DMS114 treated with DMSO at 0.1 percent for 48 hours (cell line): ENCODE measurements at regions not wholly inside any gene's neighbourhood (a gene's known extent, or its start where the extent isn't known, plus 50 kb on each side); places are given as distances from the start of the nearest gene placed in this dataset.
"Not testable (repeated sequence)": the region's sequence is repeated elsewhere in the genome, so short reads cannot be mapped to it uniquely, and the experiment has no call there.

Experiments used
- DNase-seq: peaks from one replicate; lab custom pipeline; 2025; ENCODE audit not compliant: unreplicated experiment; lab: John Stamatoyannopoulos, UW

GRCh38 chr10:90111671-90112070, 410.3 kb downstream of the KIF20B start:
- no peak for DNase-seq

GRCh38 chr10:90112681-90113080, 411.3 kb downstream of the KIF20B start:
- no peak for DNase-seq

- not testable (repeated sequence) for DNase-seq
Observed at GRCh38 chr10:90118567-90118966, 417.2 kb downstream of the KIF20B start.

GRCh38 chr10:90119631-90120280, 418.4 kb downstream of the KIF20B start:
- DNase-seq: not testable (repeated sequence)

- DNase-seq: no peak
Observed at GRCh38 chr10:90125456-90126255, 424.3 kb downstream of the KIF20B start.

- DNase-seq: no peak
Observed at GRCh38 chr10:90126256-90126595, 424.8 kb downstream of the KIF20B start.

- no peak for DNase-seq
Observed at GRCh38 chr10:90130321-90131086, 429.1 kb downstream of the KIF20B start.

- no peak for DNase-seq
Observed at GRCh38 chr10:90133606-90134005, 432.2 kb downstream of the KIF20B start.

- no peak for DNase-seq
Observed at GRCh38 chr10:90136731-90137316, 435.4 kb downstream of the KIF20B start.

GRCh38 chr10:90138844-90139243, 437.5 kb downstream of the KIF20B start:
- no peak for DNase-seq

- no peak for DNase-seq
Observed at GRCh38 chr10:90141791-90142190, 440.4 kb downstream of the KIF20B start.

- DNase-seq: no peak
Observed at GRCh38 chr10:90143937-90144336, 442.5 kb downstream of the KIF20B start.

GRCh38 chr10:90148116-90148855, 446.9 kb downstream of the KIF20B start:
- DNase-seq: peak; percentile 15

GRCh38 chr10:90149563-90149962, 448.2 kb downstream of the KIF20B start:
- no peak for DNase-seq

- DNase-seq: no peak
Observed at GRCh38 chr10:90162271-90162853, 461.0 kb downstream of the KIF20B start.

GRCh38 chr10:90167174-90168064, 466.0 kb downstream of the KIF20B start:
- no peak for DNase-seq

GRCh38 chr10:90168244-90168643, 466.9 kb downstream of the KIF20B start:
- DNase-seq: no peak

GRCh38 chr10:90171014-90171722, 469.8 kb downstream of the KIF20B start:
- no peak for DNase-seq

GRCh38 chr10:90174531-90174930, 473.1 kb downstream of the KIF20B start:
- DNase-seq: no peak
